SU-DHL-6 (cell line): ENCODE measurements at regions not wholly inside any gene's neighbourhood (a gene's known extent, or its start where the extent isn't known, plus 50 kb on each side); places are given as distances from the start of the nearest gene placed in this dataset.

Source experiments
- H2AFZ ChIP-seq: fragments of 200-600 bp; sonication (generic); 2 replicates; pipeline ENCODE4 v1.6.1; 2014; ENCODE audit warnings: low read depth, mild to moderate bottlenecking, moderate library complexity, mixed read lengths, antibody characterized with exemption, low read length; ENCODE audit not compliant: severe bottlenecking
- H3F3A ChIP-seq: fragments of 200-600 bp; shearing (Covaris generic); 2 replicates; pipeline ENCODE4 v1.6.0; 2016; ENCODE audit warnings: antibody characterized with exemption, mild to moderate bottlenecking; ENCODE audit not compliant: insufficient read depth
- H3K27ac ChIP-seq: fragments of 200-600 bp; sonication (generic); 2 replicates; pipeline ENCODE4 v1.5.1; 2016; ENCODE audit warnings: low read depth, mild to moderate bottlenecking, low read length, moderate library complexity, mixed read lengths
- H3K27me3 ChIP-seq: fragments of 200-600 bp; sonication (generic), shearing (Covaris generic); 2 replicates; pipeline ENCODE4 v1.6.0; 2014; ENCODE audit warnings: mild to moderate bottlenecking, low read length
- H3K36me3 ChIP-seq: fragments of 200-600 bp; sonication (generic); 2 replicates; pipeline ENCODE4 v1.6.1; 2014; ENCODE audit warnings: mild to moderate bottlenecking, low read length, mixed read lengths
- H3K4me2 ChIP-seq: fragments of 300-600, 200-600 bp; shearing (Covaris generic), sonication (generic); 2 replicates; pipeline ENCODE4 v1.6.0; 2014; ENCODE audit warnings: low read length, low read depth, mild to moderate bottlenecking; ENCODE audit not compliant: poor library complexity, severe bottlenecking
- H3K4me3 ChIP-seq: fragments of 200-600 bp; sonication (generic); 2 replicates; pipeline ENCODE4 v1.5.1; 2014; ENCODE audit warnings: antibody characterized with exemption, low read length, mild to moderate bottlenecking, mixed read lengths; ENCODE audit not compliant: insufficient read depth, poor library complexity, severe bottlenecking
- H3K79me2 ChIP-seq: fragments of 200-600 bp; sonication (generic); 2 replicates; pipeline ENCODE4 v1.6.1; 2014; ENCODE audit warnings: mild to moderate bottlenecking, low read length, moderate library complexity; ENCODE audit not compliant: insufficient read depth
- H3K9ac ChIP-seq: fragments of 200-600 bp; sonication (generic); 2 replicates; pipeline ENCODE4 v1.7.0; 2014; ENCODE audit warnings: mild to moderate bottlenecking, low read length
- H3K9me2 ChIP-seq: fragments of 200-600 bp; sonication (generic); replicated peaks from 2 replicates; pipeline ENCODE4 v1.6.1; 2014; ENCODE audit warnings: low read length; ENCODE audit not compliant: insufficient read depth
- H3K9me3 ChIP-seq: fragments of 200-600 bp; sonication (generic); 2 replicates; pipeline ENCODE4 v1.6.1; 2014; ENCODE audit warnings: low read length, mixed read lengths; ENCODE audit not compliant: insufficient read depth
- H4K20me1 ChIP-seq: fragments of 200-600 bp; sonication (generic); 2 replicates; pipeline ENCODE4 v1.6.1; 2014; ENCODE audit warnings: low read depth, mild to moderate bottlenecking, antibody characterized with exemption, low read length, moderate library complexity, mixed read lengths
- EZH2phosphoT487 ChIP-seq: fragments of 200-600 bp; sonication (generic), shearing (Covaris generic); conservative IDR thresholded peaks from 2 replicates; pipeline ENCODE4 v1.6.1; 2018; ENCODE audit warnings: mild to moderate bottlenecking, antibody characterized with exemption, low read length, moderate library complexity, mixed read lengths
- TF ChIP-seq, protein P1 (sequence below): fragments of 200-600 bp; sonication (generic); IDR thresholded peaks from one replicate; pipeline ENCODE4 v1.5.1; 2017; ENCODE audit warnings: antibody characterized with exemption, mild to moderate bottlenecking, low read length, moderate library complexity; ENCODE audit not compliant: insufficient read depth, poor library complexity, severe bottlenecking

- Histone ChIP-seq H3K9me3 (no peaks in the 10 kb centered on the region), H3K36me3 (no peaks in the 10 kb centered on the region), H2AFZ (no peak overlapping the region), H3K27ac (no peak overlapping the region), H3F3A (no peaks in the 10 kb centered on the region), H3K79me2 (no peaks in the 10 kb centered on the region), H3K9me2 (no peaks in the 10 kb centered on the region), H3K9ac (no peak overlapping the region), H3K4me3 (no peak overlapping the region), H3K4me2 (no peak overlapping the region), H4K20me1 (no peaks in the 10 kb centered on the region), H3K27me3 (no peaks in the 10 kb centered on the region)
- TF ChIP-seq EZH2phosphoT487 = no peak
- TF ChIP-seq, protein P1, sequence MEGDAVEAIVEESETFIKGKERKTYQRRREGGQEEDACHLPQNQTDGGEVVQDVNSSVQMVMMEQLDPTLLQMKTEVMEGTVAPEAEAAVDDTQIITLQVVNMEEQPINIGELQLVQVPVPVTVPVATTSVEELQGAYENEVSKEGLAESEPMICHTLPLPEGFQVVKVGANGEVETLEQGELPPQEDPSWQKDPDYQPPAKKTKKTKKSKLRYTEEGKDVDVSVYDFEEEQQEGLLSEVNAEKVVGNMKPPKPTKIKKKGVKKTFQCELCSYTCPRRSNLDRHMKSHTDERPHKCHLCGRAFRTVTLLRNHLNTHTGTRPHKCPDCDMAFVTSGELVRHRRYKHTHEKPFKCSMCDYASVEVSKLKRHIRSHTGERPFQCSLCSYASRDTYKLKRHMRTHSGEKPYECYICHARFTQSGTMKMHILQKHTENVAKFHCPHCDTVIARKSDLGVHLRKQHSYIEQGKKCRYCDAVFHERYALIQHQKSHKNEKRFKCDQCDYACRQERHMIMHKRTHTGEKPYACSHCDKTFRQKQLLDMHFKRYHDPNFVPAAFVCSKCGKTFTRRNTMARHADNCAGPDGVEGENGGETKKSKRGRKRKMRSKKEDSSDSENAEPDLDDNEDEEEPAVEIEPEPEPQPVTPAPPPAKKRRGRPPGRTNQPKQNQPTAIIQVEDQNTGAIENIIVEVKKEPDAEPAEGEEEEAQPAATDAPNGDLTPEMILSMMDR = no peak
Observed at GRCh38 chr21:17370916-17371315, 141.9 kb upstream of the CXADR start.

DNA sequence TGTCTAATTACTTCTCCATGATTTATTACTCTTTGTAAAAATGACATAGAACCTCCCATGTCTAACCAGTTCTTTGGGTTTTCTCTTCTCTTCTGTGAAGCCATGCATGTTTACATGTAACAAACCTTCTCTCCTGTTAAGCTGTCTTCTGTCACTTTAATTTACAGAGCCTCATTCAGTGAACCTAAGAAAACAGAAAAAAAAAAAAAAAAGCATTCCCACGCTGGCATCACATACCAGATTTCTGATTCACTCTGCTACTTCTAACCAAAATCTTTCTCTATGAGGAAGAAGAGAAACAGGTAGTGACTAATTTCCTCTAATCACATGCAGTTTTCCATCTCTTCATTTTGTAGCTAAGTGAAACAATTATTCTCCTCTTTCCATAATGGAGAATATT, 141.4 kb upstream of the CXADR start:
- Histone ChIP-seq H3K4me3 (no peak overlapping the region), H3K9me3 (no peaks in the 10 kb centered on the region), H3K27ac (no peak overlapping the region), H2AFZ (no peak overlapping the region), H3K36me3 (no peaks in the 10 kb centered on the region), H3K79me2 (no peaks in the 10 kb centered on the region), H3K9me2 (no peaks in the 10 kb centered on the region), H3F3A (no peaks in the 10 kb centered on the region), H3K9ac (no peak overlapping the region), H3K27me3 (no peaks in the 10 kb centered on the region), H4K20me1 (no peaks in the 10 kb centered on the region), H3K4me2 (no peak overlapping the region)
- no peak for TF ChIP-seq EZH2phosphoT487
- TF ChIP-seq, protein P1 = no peak

- Histone ChIP-seq H3K4me3 (no peak overlapping the region), H3K9me2 (no peaks in the 10 kb centered on the region), H3K9ac (no peak overlapping the region), H3F3A (no peaks in the 10 kb centered on the region), H3K27me3 (no peaks in the 10 kb centered on the region), H3K9me3 (no peaks in the 10 kb centered on the region), H3K27ac (no peak overlapping the region), H3K4me2 (no peak overlapping the region), H2AFZ (no peak overlapping the region), H4K20me1 (no peaks in the 10 kb centered on the region), H3K36me3 (no peaks in the 10 kb centered on the region), H3K79me2 (no peaks in the 10 kb centered on the region)
- TF ChIP-seq EZH2phosphoT487 = no peak
- TF ChIP-seq, protein P1 = no peak
Observed at GRCh38 chr21:17372200-17372599, 140.6 kb upstream of the CXADR start.

GRCh38 chr21:17386498-17386897, 126.3 kb upstream of the CXADR start:
- H3K36me3 ChIP-seq = no peaks in the 10 kb centered on the region
- no peaks in the 10 kb centered on the region for H3K27me3 ChIP-seq
- H4K20me1 ChIP-seq = no peaks in the 10 kb centered on the region
- no peak for TF ChIP-seq EZH2phosphoT487
- TF ChIP-seq, protein P1 = no peak
- H3K79me2 ChIP-seq = no peaks in the 10 kb centered on the region
- no peaks in the 10 kb centered on the region for H3K9me2 ChIP-seq
- no peaks in the 10 kb centered on the region for H3F3A ChIP-seq
- no peaks in the 10 kb centered on the region for H3K9me3 ChIP-seq
- H3K4me2 ChIP-seq = no peak overlapping the region
- no peak overlapping the region for H3K9ac ChIP-seq
- H3K4me3 ChIP-seq = no peak overlapping the region
- no peak overlapping the region for H3K27ac ChIP-seq
- H2AFZ ChIP-seq = no peak overlapping the region
